ENCODE measurements at regions not wholly inside any gene's neighbourhood (a gene's known extent, or its start where the extent isn't known, plus 50 kb on each side); places are given as distances from the start of the nearest gene placed in this dataset.
A peak's percentile ranks its signal among the peaks of the same experiment; 100 is the strongest.

DNA sequence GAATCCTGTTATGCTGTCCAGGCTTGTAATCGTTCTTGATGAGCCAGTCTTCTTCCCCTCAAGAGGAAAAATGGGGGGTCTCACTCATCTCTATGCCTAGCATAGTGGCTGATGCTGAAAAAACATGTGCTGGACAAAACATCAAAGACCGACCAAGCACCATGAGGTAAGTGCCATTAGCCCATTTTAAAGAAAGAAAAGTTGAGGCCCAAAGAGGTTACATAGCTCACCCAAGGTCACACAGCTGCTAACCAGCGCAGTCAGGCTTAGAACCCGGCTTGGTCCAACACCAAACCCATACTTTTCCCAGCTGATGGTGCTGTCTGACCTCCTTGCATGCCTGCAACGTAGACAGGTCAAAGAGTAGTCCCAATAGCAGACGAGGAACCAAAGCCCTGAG, 156.4 kb downstream of the INHBB start:
- TF ChIP-seq, protein P1, sequence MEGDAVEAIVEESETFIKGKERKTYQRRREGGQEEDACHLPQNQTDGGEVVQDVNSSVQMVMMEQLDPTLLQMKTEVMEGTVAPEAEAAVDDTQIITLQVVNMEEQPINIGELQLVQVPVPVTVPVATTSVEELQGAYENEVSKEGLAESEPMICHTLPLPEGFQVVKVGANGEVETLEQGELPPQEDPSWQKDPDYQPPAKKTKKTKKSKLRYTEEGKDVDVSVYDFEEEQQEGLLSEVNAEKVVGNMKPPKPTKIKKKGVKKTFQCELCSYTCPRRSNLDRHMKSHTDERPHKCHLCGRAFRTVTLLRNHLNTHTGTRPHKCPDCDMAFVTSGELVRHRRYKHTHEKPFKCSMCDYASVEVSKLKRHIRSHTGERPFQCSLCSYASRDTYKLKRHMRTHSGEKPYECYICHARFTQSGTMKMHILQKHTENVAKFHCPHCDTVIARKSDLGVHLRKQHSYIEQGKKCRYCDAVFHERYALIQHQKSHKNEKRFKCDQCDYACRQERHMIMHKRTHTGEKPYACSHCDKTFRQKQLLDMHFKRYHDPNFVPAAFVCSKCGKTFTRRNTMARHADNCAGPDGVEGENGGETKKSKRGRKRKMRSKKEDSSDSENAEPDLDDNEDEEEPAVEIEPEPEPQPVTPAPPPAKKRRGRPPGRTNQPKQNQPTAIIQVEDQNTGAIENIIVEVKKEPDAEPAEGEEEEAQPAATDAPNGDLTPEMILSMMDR (IDR thresholded peaks at IDR 0.05; ENCODE audit: low read depth, low read length), result no peak
- no peak for DNase-seq (ENCODE audit: low read depth, low spot score)
- in situ Hi-C loops (cut with HindIII; ENCODE audit: low sequenced_read_pairs), result no loop called here
- no peak overlapping the region for H3K4me3 ChIP-seq (ENCODE audit: low read depth, low read length)

DNA sequence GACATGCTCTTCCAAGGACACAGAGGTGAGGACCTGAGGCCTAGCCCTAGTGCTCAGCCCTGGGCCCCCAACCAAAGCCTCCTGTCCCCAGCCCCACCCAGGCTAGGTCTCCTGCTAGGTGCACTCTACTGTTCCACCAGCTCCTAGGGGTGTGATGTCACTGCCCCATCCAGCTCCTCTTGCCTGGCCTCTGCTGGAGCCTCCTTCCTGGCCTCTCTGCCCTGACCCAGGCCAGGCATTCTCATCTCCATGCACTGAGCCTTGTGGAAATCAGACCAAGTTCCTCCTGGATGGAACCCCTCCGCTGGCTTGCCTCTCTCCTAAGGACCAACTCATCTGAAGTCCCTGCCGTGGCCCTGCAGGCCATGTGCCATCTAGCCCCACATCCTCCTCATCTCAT, 156.8 kb downstream of the INHBB start:
- TF ChIP-seq, protein P1 (IDR thresholded peaks at IDR 0.05; ENCODE audit: low read depth, low read length), result no peak
- in situ Hi-C loops (cut with HindIII; ENCODE audit: low sequenced_read_pairs), result no loop called here
- no peak overlapping the region for H3K4me3 ChIP-seq (ENCODE audit: low read depth, low read length)
- DNase-seq (ENCODE audit: low read depth, low spot score), result no peak

DNA sequence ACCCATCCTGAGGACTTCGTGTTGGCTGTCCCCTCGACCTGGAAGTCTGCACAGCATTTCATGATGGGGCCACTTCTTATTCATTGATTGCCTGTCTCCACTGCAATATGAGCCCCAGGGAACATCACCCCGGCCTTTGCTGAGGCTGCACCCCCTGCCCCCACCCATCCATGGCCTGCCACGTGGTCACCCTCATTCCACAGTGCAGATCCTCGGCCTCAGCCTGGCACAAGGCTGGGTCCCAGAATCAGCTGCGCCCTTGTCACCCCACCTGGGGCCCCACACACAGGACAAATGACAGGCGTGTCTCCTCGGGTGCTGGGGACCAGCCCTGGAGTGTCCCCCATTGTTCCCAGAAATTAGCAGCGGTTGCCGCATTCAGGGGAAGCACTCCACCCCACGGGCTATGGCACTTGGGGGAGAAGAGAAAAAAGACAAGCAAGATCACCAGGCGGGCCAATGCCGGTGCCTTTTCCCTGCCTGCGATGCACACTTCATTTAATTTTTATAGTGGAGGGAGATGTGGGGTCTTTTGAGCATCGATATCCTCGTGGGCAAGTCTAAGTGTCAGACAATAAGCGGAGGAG, 157.4 kb downstream of the INHBB start:
- TF ChIP-seq, protein P1 (IDR thresholded peaks at IDR 0.05; ENCODE audit: low read depth, low read length), result no peak
- in situ Hi-C loops (cut with HindIII; ENCODE audit: low sequenced_read_pairs), result no loop called here
- DNase-seq (ENCODE audit: low read depth, low spot score), result no peak
- no peak overlapping the region for H3K4me3 ChIP-seq (ENCODE audit: low read depth, low read length)

DNA sequence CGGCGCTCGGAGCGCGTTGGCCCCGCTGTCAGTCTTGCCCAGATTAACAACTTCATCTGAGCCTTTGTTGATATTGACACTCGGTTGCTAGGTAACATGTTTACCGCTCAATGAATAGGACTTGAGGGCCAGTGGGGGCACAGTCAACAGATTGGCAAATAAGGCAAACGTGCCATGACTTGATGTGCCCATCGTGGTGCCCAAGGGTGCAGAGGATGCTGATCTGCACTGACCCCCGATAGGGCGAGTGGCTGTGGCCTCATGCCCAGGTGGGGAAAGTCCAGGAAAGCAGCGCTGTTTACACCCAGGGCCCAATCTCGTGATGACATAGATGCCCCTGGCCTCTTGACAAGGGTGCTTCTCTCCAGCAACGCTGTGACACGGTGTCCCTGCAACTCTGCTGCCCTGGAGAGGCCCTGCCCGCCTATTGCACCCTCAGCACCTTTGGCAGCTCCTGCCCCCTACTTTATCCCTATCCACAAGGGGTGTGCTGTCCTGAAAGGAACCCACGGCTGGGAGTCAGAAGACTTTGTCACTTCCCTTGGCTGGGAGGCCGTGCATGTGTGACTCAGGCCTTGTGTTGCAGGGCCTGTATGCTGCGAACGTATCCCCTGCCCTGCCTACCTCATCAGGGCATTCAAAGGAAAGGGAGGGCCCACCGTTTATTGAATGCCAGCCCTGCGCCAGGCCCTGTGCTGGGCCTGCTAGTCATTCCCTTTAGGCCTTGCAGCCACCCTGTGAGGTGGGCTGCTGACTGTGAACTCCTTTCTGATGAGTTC, 158.0 kb downstream of the INHBB start:
- DNase-seq (ENCODE audit: low read depth, low spot score), result no peak
- TF ChIP-seq, protein P1 (IDR thresholded peaks at IDR 0.05; ENCODE audit: low read depth, low read length), result no peak
- in situ Hi-C loops (cut with HindIII; ENCODE audit: low sequenced_read_pairs), result no loop called here
- no peak overlapping the region for H3K4me3 ChIP-seq (ENCODE audit: low read depth, low read length)

DNA sequence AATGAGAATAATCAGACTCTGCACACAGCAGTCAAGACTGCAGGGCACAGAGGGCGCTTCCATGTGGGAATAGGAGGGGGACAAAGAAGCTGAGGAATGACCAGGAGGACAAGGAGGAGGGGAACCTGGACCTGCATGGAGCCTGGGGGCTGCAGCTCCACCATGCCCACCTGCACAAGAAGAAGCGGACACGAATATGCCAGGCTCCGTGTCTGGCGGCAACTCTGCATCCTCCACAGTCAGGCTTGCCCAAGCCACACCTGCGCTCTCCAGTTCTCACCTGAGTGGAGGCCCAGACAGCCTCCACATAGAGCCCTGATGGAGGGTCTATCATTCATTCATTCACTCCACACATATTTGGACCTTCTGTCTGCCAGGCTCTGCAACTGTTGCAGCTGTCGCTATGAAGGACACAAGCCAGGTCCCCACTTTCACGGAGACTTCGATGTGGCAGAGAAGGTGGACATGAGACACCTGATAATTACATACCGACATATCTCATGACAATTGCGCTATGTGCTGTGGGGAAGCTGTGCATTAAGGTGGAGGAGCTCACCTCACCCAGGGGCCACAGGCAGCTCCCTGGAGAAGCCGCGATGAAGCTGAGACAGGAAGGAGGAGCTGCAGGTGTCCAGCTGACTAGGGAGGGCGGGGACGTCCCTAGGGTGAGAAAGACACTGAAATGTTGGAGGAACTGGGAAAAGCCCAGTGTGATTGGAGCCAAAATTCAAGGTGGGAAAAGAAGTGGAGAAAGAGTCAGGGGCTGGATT, 159.2 kb downstream of the INHBB start:
- DNase-seq (ENCODE audit: low read depth, low spot score), result no peak
- TF ChIP-seq, protein P1 (IDR thresholded peaks at IDR 0.05; ENCODE audit: low read depth, low read length), result no peak
- in situ Hi-C loops (cut with HindIII; ENCODE audit: low sequenced_read_pairs), result no loop called here
- H3K4me3 ChIP-seq (ENCODE audit: low read depth, low read length), result no peak overlapping the region

DNA sequence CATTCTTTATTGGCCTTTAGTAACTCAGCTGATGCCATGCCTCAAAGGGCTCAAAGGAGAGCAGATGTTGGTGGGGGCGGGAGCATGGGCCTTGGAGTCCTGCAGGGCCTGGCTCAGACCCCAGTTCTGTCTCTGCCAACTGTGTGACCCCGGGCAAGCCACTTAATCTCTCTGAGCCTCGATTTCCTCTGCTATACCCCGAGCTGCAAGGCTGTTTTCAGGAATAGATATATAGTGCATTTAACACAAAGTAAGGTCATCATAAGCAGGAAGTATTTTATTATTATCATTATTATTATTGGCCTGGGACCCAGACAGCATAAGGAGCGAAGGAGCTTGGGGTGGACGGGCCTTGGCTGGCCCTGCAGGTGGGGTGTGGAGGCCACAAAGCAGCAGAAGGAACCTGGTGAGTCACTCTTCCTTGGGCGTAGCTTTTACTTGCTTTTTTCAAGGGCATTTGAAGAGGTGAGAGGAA, 162.7 kb downstream of the INHBB start:
- no peak overlapping the region for H3K4me3 ChIP-seq (ENCODE audit: low read depth, low read length)
- peak; percentile 65 for DNase-seq (ENCODE audit: low read depth, low spot score)
- TF ChIP-seq, protein P1 (IDR thresholded peaks at IDR 0.05; ENCODE audit: low read depth, low read length), result no peak
- in situ Hi-C loops (cut with HindIII; ENCODE audit: low sequenced_read_pairs), result no loop called here

All from astrocyte of the spinal cord (primary cell).